ENCODE measurements at regions not wholly inside any gene's neighbourhood (a gene's known extent, or its start where the extent isn't known, plus 50 kb on each side); places are given as distances from the start of the nearest gene placed in this dataset.

GRCh38 chrX:121641560-121641959 lies 594.1 kb downstream of the GLUD2 start:
- FAIRE-seq (no peak), DNase-seq (ENCODE audit: low read depth, low spot score) (no peak), ATAC-seq (peak; percentile 59)
- no peaks in the 10 kb centered on the region for H3K4me1 ChIP-seq (ENCODE audit: control insufficient read depth, insufficient read depth, low read length)
- H3K9ac ChIP-seq (ENCODE audit: control insufficient read depth, insufficient read depth, low read length), result no peak overlapping the region
- H3K4me3 ChIP-seq, result no peak overlapping the region
- no peaks in the 10 kb centered on the region for H3K79me2 ChIP-seq (ENCODE audit: control insufficient read depth, insufficient read depth, low read length)
- CTCF ChIA-PET, result interaction anchor here (0.6 to 0.9 kb wide), 2 partner anchors 30 to 97 kb away, joined by 3 read pairs; no protein-coding TSS in a partner anchor
- BruUV-seq (replicated peaks), result no TSS peak
- in situ Hi-C loops (cut with MboI), result no loop called here
- WGBS (ENCODE audit: insufficient coverage, insufficient replicate concordance, low lambda C conversion rate, missing lambda C conversion rate), result 4% methylated on average over 2 of the region's 2 CpGs
- H3K36me3 ChIP-seq (ENCODE audit: control insufficient read depth in 2 of 2, insufficient read depth in 2 of 2, low read length in 1 of 2), result no peaks in the 10 kb centered on the region
- H4K20me1 ChIP-seq (ENCODE audit: control insufficient read depth, insufficient read depth), result no peaks in the 10 kb centered on the region
- H3K9me3 ChIP-seq (replicated peaks; ENCODE audit: control insufficient read depth, insufficient read depth, low read length), result no peaks in the 10 kb centered on the region
- no peaks in the 10 kb centered on the region for H3K27me3 ChIP-seq (replicated peaks in 1 of 2; ENCODE audit: control insufficient read depth in 2 of 2, insufficient read depth in 2 of 2, low read length in 1 of 2)
- RAD21 ChIA-PET (ENCODE audit: unreplicated experiment), result no interaction called here
- H3K27ac ChIP-seq (ENCODE audit: control insufficient read depth, insufficient read depth), result no peak overlapping the region
- SMC1A ChIA-PET (ENCODE audit: uncharacterized antibody, unreplicated experiment), result interaction anchor here (0.6 to 0.7 kb wide), 3 partner anchors 30 to 1700 kb away, joined by 3 to 4 read pairs (median 3); no protein-coding TSS in a partner anchor
- no peak overlapping the region for H3K4me2 ChIP-seq (ENCODE audit: control insufficient read depth, insufficient read depth)
- POLR2A ChIA-PET, result no interaction called here
- no peak overlapping the region for H2AFZ ChIP-seq (ENCODE audit: control insufficient read depth, low read depth, low read length)
- intact Hi-C loops (cut with micrococcal nuclease; ENCODE audit: unreplicated experiment), result no loop called here
- TF ChIP-seq NFYB (IDR thresholded peaks at IDR 0.05; ENCODE audit: insufficient read depth, low read depth, low read length) (no peak), NFYA (IDR thresholded peaks at IDR 0.05; ENCODE audit: borderline replicate concordance, low read depth, low read length) (no peak), ZNF207 (IDR thresholded peaks at IDR 0.05; ENCODE audit: borderline replicate concordance) (no peak), STAT1 (conservative IDR thresholded peaks at IDR 0.05) (no peak), ZNF384 (IDR thresholded peaks at IDR 0.05; ENCODE audit: borderline replicate concordance, low read depth, low read length) (no peak), PRDM15 (CRISPR knock-in tag; IDR thresholded peaks at IDR 0.05) (no peak), JUND (IDR thresholded peaks at IDR 0.05; ENCODE audit: low read depth, low read length) (no peak), NBN (IDR thresholded peaks at IDR 0.05) (no peak), ZBTB33 (IDR thresholded peaks at IDR 0.05) (no peak), ASH2L (IDR thresholded peaks at IDR 0.05; ENCODE audit: borderline replicate concordance, low read depth) (no peak)
- TF ChIP-seq, protein P1, sequence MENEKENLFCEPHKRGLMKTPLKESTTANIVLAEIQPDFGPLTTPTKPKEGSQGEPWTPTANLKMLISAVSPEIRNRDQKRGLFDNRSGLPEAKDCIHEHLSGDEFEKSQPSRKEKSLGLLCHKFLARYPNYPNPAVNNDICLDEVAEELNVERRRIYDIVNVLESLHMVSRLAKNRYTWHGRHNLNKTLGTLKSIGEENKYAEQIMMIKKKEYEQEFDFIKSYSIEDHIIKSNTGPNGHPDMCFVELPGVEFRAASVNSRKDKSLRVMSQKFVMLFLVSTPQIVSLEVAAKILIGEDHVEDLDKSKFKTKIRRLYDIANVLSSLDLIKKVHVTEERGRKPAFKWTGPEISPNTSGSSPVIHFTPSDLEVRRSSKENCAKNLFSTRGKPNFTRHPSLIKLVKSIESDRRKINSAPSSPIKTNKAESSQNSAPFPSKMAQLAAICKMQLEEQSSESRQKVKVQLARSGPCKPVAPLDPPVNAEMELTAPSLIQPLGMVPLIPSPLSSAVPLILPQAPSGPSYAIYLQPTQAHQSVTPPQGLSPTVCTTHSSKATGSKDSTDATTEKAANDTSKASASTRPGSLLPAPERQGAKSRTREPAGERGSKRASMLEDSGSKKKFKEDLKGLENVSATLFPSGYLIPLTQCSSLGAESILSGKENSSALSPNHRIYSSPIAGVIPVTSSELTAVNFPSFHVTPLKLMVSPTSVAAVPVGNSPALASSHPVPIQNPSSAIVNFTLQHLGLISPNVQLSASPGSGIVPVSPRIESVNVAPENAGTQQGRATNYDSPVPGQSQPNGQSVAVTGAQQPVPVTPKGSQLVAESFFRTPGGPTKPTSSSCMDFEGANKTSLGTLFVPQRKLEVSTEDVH (IDR thresholded peaks at IDR 0.05; ENCODE audit: low read depth, partially characterized antibody), result no peak
- TF ChIP-seq, protein P2, sequence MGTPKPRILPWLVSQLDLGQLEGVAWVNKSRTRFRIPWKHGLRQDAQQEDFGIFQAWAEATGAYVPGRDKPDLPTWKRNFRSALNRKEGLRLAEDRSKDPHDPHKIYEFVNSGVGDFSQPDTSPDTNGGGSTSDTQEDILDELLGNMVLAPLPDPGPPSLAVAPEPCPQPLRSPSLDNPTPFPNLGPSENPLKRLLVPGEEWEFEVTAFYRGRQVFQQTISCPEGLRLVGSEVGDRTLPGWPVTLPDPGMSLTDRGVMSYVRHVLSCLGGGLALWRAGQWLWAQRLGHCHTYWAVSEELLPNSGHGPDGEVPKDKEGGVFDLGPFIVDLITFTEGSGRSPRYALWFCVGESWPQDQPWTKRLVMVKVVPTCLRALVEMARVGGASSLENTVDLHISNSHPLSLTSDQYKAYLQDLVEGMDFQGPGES (IDR thresholded peaks at IDR 0.05), result no peak
- TF ChIP-seq, protein P3, sequence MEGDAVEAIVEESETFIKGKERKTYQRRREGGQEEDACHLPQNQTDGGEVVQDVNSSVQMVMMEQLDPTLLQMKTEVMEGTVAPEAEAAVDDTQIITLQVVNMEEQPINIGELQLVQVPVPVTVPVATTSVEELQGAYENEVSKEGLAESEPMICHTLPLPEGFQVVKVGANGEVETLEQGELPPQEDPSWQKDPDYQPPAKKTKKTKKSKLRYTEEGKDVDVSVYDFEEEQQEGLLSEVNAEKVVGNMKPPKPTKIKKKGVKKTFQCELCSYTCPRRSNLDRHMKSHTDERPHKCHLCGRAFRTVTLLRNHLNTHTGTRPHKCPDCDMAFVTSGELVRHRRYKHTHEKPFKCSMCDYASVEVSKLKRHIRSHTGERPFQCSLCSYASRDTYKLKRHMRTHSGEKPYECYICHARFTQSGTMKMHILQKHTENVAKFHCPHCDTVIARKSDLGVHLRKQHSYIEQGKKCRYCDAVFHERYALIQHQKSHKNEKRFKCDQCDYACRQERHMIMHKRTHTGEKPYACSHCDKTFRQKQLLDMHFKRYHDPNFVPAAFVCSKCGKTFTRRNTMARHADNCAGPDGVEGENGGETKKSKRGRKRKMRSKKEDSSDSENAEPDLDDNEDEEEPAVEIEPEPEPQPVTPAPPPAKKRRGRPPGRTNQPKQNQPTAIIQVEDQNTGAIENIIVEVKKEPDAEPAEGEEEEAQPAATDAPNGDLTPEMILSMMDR (IDR thresholded peaks at IDR 0.05 in 2 of 3, conservative IDR thresholded peaks at IDR 0.05 in 1 of 3; ENCODE audit: control insufficient read depth in 2 of 3, extremely low read depth in 1 of 3, insufficient read depth in 1 of 3, low read depth in 3 of 3, low read length in 3 of 3), result no peak

All from GM12878 (cell line).